Right lobe of liver (tissue), 6 donors: ENCODE measurements at regions not wholly inside any gene's neighbourhood (a gene's known extent, or its start where the extent isn't known, plus 50 kb on each side); places are given as distances from the start of the nearest gene placed in this dataset.

Experiments
- ATAC-seq, 4 donors: fragments of 200-7000 bp; cut with Tn5 transposase; one replicate each; pipeline ENCODE4 v1.9.1; 2020; ENCODE audit warnings: mild to moderate bottlenecking in 4 of 4, moderate library complexity in 4 of 4
- DNase-seq, 3 donors: peaks; one replicate each; pipeline ENCODE4 v3.0.0-alpha.2; 2020
- H3K27ac ChIP-seq, 3 donors: fragments of 200-600 bp; one replicate each; pipeline ENCODE4 v1.8.0; 2022
- H3K27me3 ChIP-seq, 2 donors: fragments of 200-600 bp; one replicate each; pipeline ENCODE4 v1.8.0; 2022
- H3K36me3 ChIP-seq, 4 donors: fragments of 200-600 bp; sonication (generic) in 1 of 4; one replicate each; pipeline versions ENCODE4 v1.5.1 to v1.8.0; 2017 to 2022; ENCODE audit warnings: control low read depth in 1 of 4
- H3K4me1 ChIP-seq, 4 donors: fragments of 200-600 bp; sonication (generic) in 1 of 4; one replicate each; pipeline versions ENCODE4 v1.5.1 to v1.8.0; 2017 to 2022; ENCODE audit warnings: control low read depth in 1 of 4
- H3K4me3 ChIP-seq, 3 donors: fragments of 200-600 bp; one replicate each; pipeline ENCODE4 v1.8.0; 2022
- H3K9me3 ChIP-seq, 4 donors: fragments of 200-600 bp; sonication (generic) in 1 of 4; one replicate each; pipeline versions ENCODE4 v1.5.1 to v1.8.0; 2017 to 2022; ENCODE audit warnings: control low read depth in 1 of 4
- CTCF ChIP-seq, 4 donors: fragments of 200-600 bp in 3 of 4; fragments of 450-650 bp in 1 of 4; IDR thresholded peaks; one replicate each; pipeline versions ENCODE4 v1.5.1 to v1.8.0; 2016 to 2022; ENCODE audit warnings: antibody characterized with exemption in 4 of 4, mild to moderate bottlenecking in 2 of 4
- POLR2A ChIP-seq: fragments of 450-650 bp; IDR thresholded peaks from one replicate; pipeline ENCODE4 v1.6.1; 2017; ENCODE audit warnings: antibody characterized with exemption, mild to moderate bottlenecking
- WGBS: methylation state at CpG from one replicate; pipeline ENCODE4 v1.1.6; 2018; ENCODE audit warnings: low coverage, low lambda C conversion rate; ENCODE audit not compliant: insufficient coverage; ENCODE audit errors: missing lambda C conversion rate; 5-methylcytosine and 5-hydroxymethylcytosine counted together
- intact Hi-C, 2 donors: fragments of 100-400 bp; cut with DNase I; formaldehyde crosslinking; loops; one replicate each; pipeline versions ENCODE4 v1.11.2 to v1.14.1; 2022
- donor health status: DM: no; HTN: yes; CAD: no.
- donor health status: DM: no; HTN: no; CAD: no.
- donor health status: DM: no; HTN: no; CAD: no.
- donor health status: DM: no; HTN: yes; CAD: no.
- donor health status: DM: no; HTN: yes; CAD: no.

- intact Hi-C loops, result no loop called here
- ATAC-seq (no peak), DNase-seq (no peak)
- no peaks in the 10 kb centered on the region for H3K9me3 ChIP-seq
- no peaks in the 10 kb centered on the region for H3K4me1 ChIP-seq
- WGBS, result 39% methylated on average over 3 of the region's 3 CpGs
- no peaks in the 10 kb centered on the region for H3K27me3 ChIP-seq
- no peak overlapping the region for H3K4me3 ChIP-seq
- no peaks in the 10 kb centered on the region for H3K36me3 ChIP-seq
- no peak for TF ChIP-seq CTCF (IDR thresholded peaks at IDR 0.05)
- no peak overlapping the region for H3K27ac ChIP-seq
Measured at GRCh38 chr4:149158817-149159216, 656.8 kb downstream of the IQCM start.

GRCh38 chr4:149145803-149146202 lies 669.8 kb downstream of the IQCM start:
- TF ChIP-seq POLR2A, result no peak
- no peak for TF ChIP-seq CTCF (IDR thresholded peaks at IDR 0.05)
- Histone ChIP-seq H3K4me3 (no peak overlapping the region), H3K36me3 (no peaks in the 10 kb centered on the region), H3K27ac (no peak overlapping the region), H3K4me1 (no peaks in the 10 kb centered on the region), H3K9me3 (no peaks in the 10 kb centered on the region), H3K27me3 (no peaks in the 10 kb centered on the region)
- intact Hi-C loops, result no loop called here
- WGBS, result 34% methylated on average over 2 of the region's 2 CpGs
- ATAC-seq (no peak), DNase-seq (no peak)

- no peak for ATAC-seq
- TF ChIP-seq CTCF (IDR thresholded peaks at IDR 0.05), result no peak
- no peak for TF ChIP-seq POLR2A
- H3K9me3 ChIP-seq, result no peaks in the 10 kb centered on the region
- 28% methylated on average over 1 of the region's 1 CpG for WGBS
- no peaks in the 10 kb centered on the region for H3K4me1 ChIP-seq
- no peak overlapping the region for H3K27ac ChIP-seq
- H3K36me3 ChIP-seq, result no peaks in the 10 kb centered on the region
- H3K27me3 ChIP-seq, result no peaks in the 10 kb centered on the region
- no peak for DNase-seq
- no peak overlapping the region for H3K4me3 ChIP-seq
- intact Hi-C loops, result no loop called here
Measured at GRCh38 chr4:149144060-149144459, 671.6 kb downstream of the IQCM start.

GRCh38 chr4:149141391-149141790 lies 674.3 kb downstream of the IQCM start:
- H3K9me3 ChIP-seq, result no peaks in the 10 kb centered on the region
- no peak for ATAC-seq
- H3K4me1 ChIP-seq, result no peaks in the 10 kb centered on the region
- H3K36me3 ChIP-seq, result no peaks in the 10 kb centered on the region
- no peaks in the 10 kb centered on the region for H3K27me3 ChIP-seq
- H3K4me3 ChIP-seq, result no peak overlapping the region
- WGBS, result 62% methylated on average over 2 of the region's 2 CpGs
- TF ChIP-seq POLR2A (no peak), CTCF (IDR thresholded peaks at IDR 0.05) (no peak)
- intact Hi-C loops, result no loop called here
- DNase-seq, result no peak
- no peak overlapping the region for H3K27ac ChIP-seq

- DNase-seq (no peak), ATAC-seq (no peak)
- H3K27ac ChIP-seq, result no peak overlapping the region
- H3K9me3 ChIP-seq, result no peaks in the 10 kb centered on the region
- no peaks in the 10 kb centered on the region for H3K36me3 ChIP-seq
- no peaks in the 10 kb centered on the region for H3K27me3 ChIP-seq
- H3K4me1 ChIP-seq, result no peaks in the 10 kb centered on the region
- TF ChIP-seq POLR2A (no peak), CTCF (IDR thresholded peaks at IDR 0.05) (no peak)
- H3K4me3 ChIP-seq, result no peak overlapping the region
- 31% methylated on average over 2 of the region's 2 CpGs for WGBS
- intact Hi-C loops, result no loop called here
Measured at GRCh38 chr4:149140841-149141240, 674.8 kb downstream of the IQCM start.
